ENCODE measurements at regions not wholly inside any gene's neighbourhood (a gene's known extent, or its start where the extent isn't known, plus 50 kb on each side); places are given as distances from the start of the nearest gene placed in this dataset.
"Not testable (repeated sequence)": the region's sequence is repeated elsewhere in the genome, so short reads cannot be mapped to it uniquely, and the experiment has no call there.

- TF ChIP-seq TCF7L2 (IDR thresholded peaks at IDR 0.05; ENCODE audit: low read depth, low read length); KLF6 (CRISPR knock-in tag; IDR thresholded peaks at IDR 0.05); HCFC1 (IDR thresholded peaks at IDR 0.05; ENCODE audit: low read depth, low read length); TCF12 (IDR thresholded peaks at IDR 0.05); TCF12 (CRISPR knock-in tag; IDR thresholded peaks at IDR 0.05); ZNF546 (CRISPR knock-in tag; conservative IDR thresholded peaks at IDR 0.05); ZNF207 (IDR thresholded peaks at IDR 0.05; ENCODE audit: borderline replicate concordance); CTCF (CRISPR knock-in tag; IDR thresholded peaks at IDR 0.05); TEAD3 (CRISPR knock-in tag; optimal IDR thresholded peaks at IDR 0.05; ENCODE audit: borderline replicate concordance): not testable (repeated sequence)
These were observed 1370.6 kb downstream of the CDH12 start for GRCh38 chr5:21482522-21482921.
